ENCODE measurements at regions not wholly inside any gene's neighbourhood (a gene's known extent, or its start where the extent isn't known, plus 50 kb on each side); places are given as distances from the start of the nearest gene placed in this dataset.
"Not testable (repeated sequence)": the region's sequence is repeated elsewhere in the genome, so short reads cannot be mapped to it uniquely, and the experiment has no call there.

DNA sequence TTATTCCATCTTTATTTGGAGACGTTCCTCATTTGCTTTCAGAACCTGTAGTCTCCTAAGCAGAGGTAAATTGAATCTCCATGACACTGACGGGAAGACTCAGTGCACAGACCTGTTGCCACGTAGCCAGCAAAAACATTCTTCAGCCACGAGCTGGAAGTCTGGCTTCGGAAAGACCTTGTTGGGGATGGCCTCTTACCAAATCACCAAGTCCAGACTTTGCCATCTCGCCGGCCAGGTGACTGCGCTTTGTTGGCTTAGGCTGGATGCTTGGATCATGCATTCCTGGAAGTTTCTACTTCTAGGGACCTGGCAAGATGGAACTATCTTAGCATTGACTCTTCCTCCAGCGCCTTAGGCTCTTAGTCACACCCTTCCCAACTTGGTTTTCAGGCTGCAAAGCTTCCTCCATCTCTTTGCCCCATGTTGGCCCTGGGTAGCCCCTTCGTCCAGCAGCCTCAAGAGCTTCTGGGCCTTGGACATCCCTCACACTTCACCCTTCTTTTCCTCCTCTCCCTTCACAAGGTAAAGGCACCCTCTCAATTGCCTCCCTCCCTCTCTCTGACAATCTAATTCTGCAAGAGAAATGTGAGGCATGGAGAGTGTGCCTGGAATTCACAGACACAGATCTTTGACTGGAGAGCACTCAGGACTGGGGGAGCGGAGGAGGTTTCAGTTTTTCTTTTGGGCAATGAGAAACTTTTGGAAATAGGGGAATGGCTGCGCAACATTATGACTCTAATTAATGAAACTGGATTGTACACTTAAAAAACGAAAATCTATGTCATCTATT is 451.9 kb upstream of the MKI67 start:
- no peak for DNase-seq (ENCODE audit: low spot score)

DNA sequence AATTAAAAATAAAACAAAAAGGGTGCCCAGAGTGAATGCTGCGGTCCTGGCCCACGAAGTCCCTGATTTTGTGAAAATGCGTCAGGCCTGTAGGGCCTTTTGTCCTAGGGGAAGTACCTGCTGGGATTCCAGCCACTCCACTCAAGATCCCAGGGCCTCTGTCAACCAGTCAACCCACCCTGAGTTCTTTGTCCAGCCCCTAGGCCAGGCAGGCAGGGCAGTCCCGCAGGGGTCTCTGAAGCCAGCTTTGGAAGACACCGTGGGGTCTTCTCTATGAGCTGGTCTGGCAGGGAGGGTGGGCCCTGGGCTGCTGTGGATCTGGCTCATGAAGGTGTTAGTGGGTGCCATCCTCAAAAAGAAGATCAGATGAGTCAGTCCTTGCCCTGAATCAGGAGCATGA is 452.5 kb upstream of the MKI67 start:
- DNase-seq (ENCODE audit: low spot score) = no peak

DNA sequence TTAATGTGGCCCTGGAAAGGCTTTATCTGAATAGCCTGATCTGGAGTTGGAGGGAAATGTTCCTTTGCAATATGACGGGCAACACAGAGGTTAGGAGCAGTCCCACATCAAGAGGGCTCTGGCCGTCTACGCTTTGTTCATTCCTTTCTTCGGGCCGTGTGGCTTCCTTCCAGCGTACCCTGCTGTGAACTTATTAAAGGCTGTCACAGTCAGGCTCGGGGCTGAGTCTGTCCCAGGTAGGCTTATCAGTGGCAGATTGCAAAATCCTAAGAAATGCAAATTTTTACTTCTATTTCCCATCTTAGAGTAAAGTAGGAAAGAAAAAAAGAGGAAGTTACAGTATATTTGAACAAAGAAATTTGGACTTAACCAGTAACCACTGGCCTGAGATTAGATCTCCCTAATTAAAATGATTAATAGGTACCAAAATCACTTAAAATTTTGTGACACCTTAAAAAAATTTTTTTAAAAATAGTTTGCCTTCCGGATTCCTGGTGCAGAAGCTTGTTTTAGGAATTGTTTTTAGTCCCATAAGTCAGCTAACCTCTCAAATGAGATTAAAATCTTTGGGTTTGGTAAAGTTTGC is 453.1 kb upstream of the MKI67 start:
- DNase-seq (ENCODE audit: low spot score) = no peak

DNA sequence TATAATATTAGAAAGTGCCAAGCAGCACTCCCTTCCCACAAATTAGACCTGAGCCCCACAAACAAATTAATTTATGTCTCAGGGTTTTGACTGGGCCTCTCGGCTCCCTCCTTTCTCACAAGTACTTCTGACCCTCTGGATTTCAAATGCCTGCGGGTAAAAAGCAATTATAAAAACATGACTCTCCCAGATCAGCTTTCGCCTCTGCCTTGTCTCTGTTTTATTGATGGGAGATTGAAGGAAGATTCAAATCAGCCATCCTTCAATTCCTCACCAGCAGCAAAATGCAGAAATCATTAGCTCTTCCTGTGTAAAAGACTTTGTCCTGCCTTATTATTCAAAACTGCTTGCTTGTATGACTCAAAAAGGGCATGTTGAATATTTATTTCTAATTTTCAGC is 453.7 kb upstream of the MKI67 start:
- DNase-seq (ENCODE audit: low spot score) = no peak

DNA sequence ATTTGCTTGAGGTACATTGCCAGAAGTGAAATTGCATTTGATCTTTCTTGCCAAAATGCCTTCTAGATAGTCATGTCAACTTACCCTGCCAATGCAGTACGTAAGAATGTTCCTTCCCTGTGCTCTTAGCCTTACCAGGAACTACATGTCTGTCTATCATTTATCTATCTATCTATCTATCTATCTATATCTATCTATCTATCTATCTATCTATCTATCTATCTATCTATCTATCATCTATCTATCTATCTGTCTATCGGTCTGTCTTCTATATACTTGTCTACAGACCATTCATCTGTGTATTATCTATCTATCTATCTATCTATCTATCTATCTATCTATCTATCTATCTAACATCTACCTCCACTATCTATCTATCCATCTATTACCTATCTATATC is 456.9 kb upstream of the MKI67 start:
- not testable (repeated sequence) for DNase-seq (ENCODE audit: low spot score)

DNA sequence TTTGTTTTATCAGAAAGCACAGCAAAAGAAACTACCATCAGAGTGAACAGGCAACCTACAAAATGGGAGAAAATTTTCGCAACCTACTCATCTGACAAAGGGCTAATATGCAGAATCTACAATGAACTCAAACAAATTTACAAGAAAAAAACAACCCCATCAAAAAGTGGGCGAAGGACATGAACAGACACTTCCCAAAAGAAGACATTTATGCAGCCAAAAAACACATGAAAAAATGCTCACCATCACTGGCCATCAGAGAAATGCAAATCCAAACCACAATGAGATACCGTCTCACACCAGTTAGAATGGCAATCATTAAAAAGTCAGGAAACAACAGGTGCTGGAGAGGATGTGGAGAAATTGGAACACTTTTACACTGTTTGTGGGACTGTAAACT is 460.4 kb upstream of the MKI67 start:
- DNase-seq (ENCODE audit: low spot score) = not testable (repeated sequence)

DNA sequence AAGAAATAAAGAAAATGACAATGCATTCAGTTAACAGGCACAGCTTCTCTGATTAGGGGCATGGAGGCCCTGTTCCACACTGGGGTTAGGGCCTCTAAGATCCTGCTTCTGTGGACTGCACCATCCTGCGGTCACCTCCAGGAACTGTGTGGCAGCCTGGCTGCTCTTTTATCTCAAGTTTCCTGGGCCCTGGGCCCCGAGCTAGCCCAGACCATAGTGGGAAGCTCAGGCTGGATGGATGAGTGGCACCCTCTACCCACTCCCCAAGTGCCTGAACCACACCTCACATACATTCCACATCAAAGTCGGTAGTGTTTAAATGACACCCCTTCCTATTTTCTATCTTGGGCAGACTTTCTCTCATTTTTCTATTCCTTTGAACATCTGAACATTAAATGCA is 461.5 kb upstream of the MKI67 start:
- DNase-seq (ENCODE audit: low spot score) = no peak

DNA sequence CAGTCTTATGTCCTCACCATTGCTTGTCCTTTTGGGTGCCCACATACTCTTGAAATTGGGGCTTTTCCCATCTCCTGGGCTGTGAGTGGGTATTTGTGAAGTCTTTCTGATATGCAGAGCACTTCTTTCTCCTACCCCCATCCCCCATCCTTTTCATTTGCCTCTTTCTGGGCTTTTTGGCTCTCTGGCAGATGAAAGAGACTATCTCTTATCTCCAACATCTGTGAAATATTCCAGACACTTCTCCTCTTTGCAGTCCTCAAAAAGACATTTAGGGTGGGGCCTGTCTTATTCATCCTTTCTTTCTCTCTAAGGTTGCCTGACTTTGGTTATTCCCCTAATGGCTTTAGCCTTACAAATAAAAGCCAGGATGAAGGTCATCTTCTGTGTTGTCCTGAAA is 462.2 kb upstream of the MKI67 start:
- DNase-seq (ENCODE audit: low spot score) = no peak

DNA sequence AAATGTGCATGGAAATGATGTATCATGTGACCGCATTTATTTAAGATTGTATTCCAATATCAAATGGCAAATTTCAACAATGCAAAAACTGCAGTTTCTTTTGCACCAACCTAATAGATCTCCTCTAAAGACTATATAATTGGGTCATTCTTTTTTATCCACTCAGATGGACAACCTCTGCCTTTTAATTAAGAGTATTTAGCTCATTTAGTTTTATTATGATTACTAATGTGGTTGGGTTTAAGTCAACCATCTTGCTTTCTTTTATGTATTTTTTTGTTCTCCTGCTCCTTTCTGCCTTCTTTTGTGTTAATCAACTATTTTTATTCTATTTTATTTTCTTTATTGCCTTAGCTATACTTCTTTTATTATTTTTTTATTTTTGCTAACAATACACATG is 468.5 kb upstream of the MKI67 start:
- no peak for DNase-seq (ENCODE audit: low spot score)

DNA sequence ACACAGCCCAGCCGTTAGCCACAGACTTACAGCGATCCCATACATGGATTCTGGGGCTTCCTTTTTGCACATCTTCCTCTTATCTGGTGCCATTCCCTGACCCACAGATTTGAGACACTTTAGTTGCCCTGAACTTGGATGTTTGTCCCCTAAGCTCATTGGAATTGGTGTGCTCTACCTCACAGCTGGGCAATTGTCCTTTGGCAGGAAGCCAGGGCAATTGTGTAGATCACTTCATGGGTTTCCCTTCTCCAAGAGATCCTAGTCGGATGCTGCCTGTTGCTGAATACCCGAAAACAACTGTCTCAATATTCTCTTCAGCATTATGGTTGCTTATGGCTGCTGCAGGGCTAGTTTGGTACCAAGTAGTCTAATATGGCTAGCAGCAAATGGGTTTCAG is 470.7 kb upstream of the MKI67 start:
- DNase-seq (ENCODE audit: low spot score) = no peak

DNA sequence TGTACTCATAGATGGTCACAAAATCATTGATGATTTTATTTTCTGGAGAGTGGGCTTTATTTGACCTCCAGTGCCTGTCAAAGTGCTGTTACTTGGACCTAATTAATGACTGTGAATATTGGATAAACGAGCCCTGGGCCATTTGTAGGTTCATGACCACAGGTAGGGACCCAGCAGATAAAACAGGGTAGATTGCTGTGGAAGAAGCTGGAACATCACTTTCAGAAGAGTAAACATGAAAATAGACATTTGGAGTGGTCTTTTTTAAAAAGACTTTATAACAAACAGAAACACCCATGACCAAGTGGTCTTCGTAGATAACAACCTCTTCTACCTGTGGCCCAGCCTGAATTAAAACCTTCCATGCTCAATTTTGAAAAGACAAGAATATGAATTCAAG is 472.8 kb upstream of the MKI67 start:
- no peak for DNase-seq (ENCODE audit: low spot score)

DNA sequence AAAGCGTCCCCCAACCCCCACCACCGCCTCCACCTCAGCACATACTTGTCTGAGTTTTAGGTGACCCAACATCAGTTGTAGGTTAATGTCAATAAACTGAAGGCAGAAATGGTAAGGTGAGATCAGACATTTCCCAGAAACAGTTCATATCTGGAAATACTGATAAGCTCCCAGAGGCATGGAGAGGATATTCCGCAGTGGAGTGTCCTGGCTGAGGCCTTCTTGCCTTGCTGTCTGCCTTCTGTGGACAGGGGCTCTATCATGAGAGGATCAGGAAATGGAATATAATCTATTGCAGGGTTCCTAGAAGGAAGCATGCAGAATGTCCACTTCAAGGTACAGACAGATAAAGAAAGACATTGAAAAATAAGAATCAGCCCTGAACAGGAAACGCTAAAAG is 473.3 kb upstream of the MKI67 start:
- no peak for DNase-seq (ENCODE audit: low spot score)

DNA sequence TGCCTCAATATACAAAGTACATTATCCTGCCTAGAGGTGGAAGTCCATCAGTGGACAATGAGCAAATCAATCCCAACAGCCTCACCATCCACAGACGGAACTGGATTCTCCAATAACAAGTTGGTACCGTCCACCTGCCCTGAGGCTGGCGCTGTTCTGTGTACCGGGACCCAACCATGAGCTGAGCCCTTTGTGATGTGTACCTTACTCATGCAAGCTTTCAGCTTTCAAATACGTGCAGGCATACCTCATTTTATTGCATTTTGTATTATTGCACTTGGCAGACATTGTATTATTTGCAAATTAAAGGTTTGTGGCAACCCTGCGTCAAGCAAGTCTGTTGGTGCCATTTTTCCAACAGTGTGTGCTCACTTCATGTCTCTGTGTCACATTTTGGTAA is 476.0 kb upstream of the MKI67 start:
- DNase-seq (ENCODE audit: low spot score) = no peak

DNA sequence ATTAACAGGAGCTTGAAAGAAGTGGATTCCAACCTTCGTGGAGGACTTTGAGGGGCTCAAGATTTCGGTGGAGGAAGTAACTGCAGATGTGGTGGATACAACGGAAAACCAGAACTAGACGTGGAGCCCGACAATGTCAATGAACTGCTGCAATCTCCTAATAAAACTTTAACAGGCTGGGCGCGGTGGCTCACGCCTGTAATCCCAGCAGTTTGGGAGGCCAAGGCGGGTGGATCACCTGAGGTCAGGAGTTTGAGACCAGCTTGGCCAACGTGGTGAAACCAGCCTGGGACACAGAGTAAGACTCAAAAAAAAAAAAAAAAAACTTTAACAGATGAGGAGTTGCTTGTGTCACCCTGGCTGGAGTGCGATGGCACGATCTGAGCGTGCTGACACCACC is 477.8 kb upstream of the MKI67 start:
- no peak for DNase-seq (ENCODE audit: low spot score)

DNA sequence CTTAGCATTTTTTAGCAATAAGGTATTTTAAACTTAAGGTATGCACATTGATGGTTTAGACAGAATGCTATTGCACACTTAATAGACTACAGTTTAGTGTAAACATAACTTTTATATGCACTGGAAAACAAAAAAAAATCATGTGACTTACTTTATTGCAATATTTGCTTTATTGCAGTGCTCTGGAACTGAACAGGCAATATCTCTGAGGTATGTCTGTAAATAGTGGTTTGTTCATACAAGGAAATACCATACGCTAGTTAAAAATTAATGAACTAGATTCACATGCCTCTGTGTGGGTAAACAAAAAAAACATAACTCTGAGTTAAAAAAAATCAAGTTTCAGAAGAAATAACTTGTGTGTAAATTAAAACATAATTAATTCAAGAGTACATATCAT is 479.0 kb upstream of the MKI67 start:
- no peak for DNase-seq (ENCODE audit: low spot score)

DNA sequence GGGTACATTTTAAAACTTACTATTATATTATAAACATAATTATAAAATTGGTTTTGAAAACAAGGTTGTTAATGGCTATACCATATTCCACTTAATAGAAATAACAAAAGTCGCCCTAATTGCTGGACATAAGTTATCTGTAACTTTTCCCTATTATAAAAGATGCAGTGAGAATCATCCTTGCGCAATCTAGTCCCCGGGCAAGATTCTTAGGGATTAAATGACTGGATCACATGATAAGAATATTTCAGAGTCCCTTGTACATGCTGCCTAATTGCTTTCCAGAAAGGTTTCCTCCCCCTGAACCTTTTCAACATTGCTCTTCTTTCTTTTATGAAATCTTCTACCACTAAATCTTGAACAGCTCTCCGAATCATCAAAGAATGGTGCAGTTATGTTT is 479.8 kb upstream of the MKI67 start:
- no peak for DNase-seq (ENCODE audit: low spot score)

DNA sequence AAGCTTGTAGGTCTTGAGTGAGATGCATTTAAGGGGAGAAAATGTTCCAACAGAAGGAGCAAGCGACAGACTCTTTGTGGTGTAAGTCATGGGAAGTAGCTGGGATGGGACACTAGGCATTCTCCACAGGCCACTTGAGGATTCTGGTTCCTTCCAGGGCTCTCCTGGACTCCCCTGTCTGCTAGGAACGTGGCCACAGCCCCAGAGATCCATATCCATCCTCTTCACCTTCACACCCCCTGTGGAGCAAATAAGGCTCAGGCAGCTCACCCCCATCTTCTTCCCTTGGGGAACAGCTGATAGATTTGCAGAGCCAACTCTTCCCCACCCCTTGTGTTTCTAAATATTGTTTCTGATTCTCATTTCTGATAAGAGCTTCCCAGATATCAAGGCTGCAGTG is 482.6 kb upstream of the MKI67 start:
- no peak for DNase-seq (ENCODE audit: low spot score)

DNA sequence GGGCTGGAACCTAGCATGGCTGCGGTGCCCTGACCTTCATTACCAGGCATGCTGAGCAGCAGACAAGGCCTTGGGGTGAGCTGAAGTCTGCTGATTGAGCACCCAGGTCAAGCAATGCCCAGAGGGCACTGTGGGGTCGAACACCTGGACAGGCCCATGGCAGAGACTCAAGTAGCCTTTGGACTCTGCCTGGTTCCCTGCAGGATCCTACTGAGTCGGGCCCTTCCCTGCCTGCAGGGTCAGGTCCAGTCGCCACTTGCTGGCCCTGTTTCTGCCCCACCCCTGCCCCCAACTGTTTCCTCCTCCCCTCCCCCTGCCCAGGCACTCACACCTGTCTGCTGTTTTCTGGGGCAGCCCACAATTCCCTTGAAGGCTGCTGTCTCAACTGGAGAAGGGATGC is 483.2 kb upstream of the MKI67 start:
- no peak for DNase-seq (ENCODE audit: low spot score)

DNA sequence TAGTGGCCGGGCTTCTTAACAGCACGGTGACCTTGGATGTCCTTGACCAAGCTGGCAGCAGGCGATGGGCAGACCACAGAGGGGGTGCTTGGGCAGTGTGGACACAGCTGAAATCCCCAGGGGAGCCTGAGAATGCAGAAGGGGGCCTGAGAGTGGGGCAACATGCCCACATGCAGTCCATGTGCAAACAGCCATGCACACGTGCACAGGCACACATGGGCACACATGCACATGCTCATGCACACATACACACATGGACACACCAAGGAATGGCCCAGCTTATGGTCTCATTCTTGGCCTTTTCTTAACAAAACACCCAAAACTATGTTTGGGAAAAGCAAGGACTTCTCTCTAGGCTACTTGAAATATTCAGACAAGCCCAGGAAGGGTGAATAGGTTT is 483.9 kb upstream of the MKI67 start:
- DNase-seq (ENCODE audit: low spot score) = no peak

DNA sequence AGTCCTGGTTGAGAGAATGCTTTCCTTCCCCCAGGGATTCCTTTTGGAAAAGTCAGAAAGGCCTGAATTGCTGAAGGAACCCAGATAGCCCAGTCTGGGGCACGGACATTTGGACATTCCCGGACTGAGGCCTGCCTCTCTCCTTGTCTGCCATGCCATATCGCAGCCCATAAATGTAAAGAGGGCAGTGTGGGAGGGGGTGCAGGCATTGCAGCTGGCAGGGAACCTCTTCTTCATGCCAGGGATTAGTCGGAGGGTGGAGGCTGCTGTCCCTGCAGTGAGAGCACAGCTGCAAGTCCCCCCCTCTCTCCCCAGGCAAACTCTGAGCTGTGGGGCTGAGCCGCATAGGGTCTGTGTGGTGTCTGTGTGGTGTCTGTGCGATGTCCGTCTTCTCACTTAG is 486.0 kb upstream of the MKI67 start:
- no peak for DNase-seq (ENCODE audit: low spot score)

DNA sequence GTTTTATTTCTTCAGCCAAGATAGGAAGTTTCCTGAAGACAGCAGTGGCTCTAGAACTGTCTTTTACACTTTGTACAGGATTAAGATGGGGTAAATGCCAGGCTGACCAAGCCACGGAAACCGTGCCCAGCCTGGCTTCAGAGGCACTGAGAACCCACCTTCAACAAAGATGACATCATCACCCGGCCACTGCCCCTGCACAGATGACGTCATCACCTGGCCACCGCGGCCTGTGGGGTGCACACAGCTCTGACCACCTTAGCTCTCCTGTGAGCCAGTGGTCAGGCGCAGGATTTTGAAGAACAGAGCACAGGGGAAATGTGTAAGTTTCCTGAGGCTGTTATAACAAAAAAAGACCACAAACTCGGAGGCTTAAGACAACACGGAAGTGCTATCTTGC is 486.4 kb upstream of the MKI67 start:
- DNase-seq (ENCODE audit: low spot score) = no peak

DNA sequence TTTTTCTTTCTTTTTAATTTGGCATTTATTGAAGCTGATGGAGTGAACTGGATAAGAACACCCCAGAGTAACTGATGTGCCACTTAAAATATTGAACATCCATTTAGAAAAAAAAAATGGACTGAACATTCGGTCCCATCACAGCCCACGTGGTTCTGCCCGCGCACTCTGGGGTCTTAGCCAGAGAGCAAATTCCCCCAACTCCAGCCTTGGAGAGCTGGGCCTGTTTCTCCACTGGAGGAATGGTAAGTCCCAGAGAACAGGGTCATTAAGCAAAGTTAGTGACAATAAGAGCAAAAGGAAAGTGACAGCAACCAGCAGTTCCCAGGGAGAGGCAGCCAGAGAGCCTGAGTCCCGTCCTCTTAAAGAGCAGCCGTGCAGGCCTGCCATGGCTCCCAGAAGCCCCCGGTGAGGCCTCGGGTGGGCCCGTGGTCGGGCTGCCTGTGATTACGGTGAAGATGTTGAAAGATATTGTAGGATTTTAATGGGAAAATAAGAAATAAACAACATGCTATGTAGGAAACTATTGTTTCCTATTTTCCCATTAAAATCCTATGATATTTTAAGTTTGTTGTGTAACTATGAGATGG is 487.9 kb upstream of the MKI67 start:
- no peak for DNase-seq (ENCODE audit: low spot score)

DNA sequence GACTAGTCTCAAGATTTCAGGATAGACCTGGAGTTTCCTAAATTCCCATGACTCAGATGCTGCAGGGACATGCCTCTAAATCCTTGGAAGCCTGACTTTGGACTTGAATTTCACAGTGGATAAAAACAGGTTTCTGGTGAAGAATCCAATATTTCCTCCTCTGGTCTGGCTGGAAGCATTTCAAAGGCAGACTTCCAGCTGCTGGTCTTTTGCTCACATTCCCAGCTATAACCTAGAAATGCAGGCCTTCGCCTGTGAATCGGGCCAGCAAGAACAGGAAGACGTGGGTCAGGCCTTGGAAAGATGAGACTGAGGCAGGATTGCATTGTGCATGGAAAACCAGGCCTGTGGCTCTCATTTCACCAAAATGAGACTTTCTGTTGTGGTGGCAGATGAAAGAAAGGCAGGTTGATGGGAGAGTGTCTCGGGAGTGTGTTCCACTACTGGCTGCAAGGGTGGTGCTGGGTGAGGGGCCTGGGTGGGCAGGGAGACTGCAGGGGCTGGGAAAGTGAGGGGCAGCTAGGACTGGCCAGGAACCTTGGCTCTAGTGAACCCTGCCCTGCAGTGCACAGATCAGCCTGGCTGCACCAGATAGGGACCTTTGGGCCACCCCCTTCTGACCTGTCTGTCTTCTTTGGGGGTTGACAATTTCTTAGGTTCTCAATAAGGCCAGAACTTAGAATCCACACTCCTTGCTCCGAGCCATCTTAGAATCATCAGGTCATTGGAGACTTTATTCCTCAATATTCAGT is 488.8 kb upstream of the MKI67 start:
- DNase-seq (ENCODE audit: low spot score) = no peak
